SK-MEL-5 (cell line): ENCODE measurements at regions not wholly inside any gene's neighbourhood (a gene's known extent, or its start where the extent isn't known, plus 50 kb on each side); places are given as distances from the start of the nearest gene placed in this dataset.
"Not testable (repeated sequence)": the region's sequence is repeated elsewhere in the genome, so short reads cannot be mapped to it uniquely, and the experiment has no call there.

ENCODE experiments used
- DNase-seq: peaks from one replicate; pipeline ENCODE4 v3.0.0-alpha.2; 2016; ENCODE audit warnings: low read depth, low spot score
- in situ Hi-C: cut with HindIII; loops from 2 replicates; pipeline ENCODE4 v1.10.0; 2016; ENCODE audit warnings: low sequenced_read_pairs, high pct_unique_total_duplicates, low pct_unique_long_range_greater_than_20kb

- in situ Hi-C loops = no loop called here
- DNase-seq = no peak
Observed at GRCh38 chr3:157871838-157872460, 234.3 kb downstream of the SHOX2 start.

GRCh38 chr3:157871248-157871647 is 235.0 kb downstream of the SHOX2 start:
- DNase-seq = no peak
- in situ Hi-C loops = no loop called here

GRCh38 chr3:157868946-157869345 is 237.3 kb downstream of the SHOX2 start:
- in situ Hi-C loops = no loop called here
- no peak for DNase-seq

GRCh38 chr3:157868196-157868595 is 238.0 kb downstream of the SHOX2 start:
- DNase-seq = peak; percentile 15
- in situ Hi-C loops = no loop called here

- DNase-seq = peak; percentile 63
- in situ Hi-C loops = no loop called here
Observed at GRCh38 chr3:157865352-157866000, 240.7 kb downstream of the SHOX2 start.

GRCh38 chr3:157861076-157861765 is 245.0 kb downstream of the SHOX2 start:
- in situ Hi-C loops = no loop called here
- no peak for DNase-seq

GRCh38 chr3:157859541-157859940 is 246.7 kb downstream of the SHOX2 start:
- no peak for DNase-seq
- in situ Hi-C loops = no loop called here

GRCh38 chr3:157858821-157859220 is 247.4 kb downstream of the SHOX2 start:
- no peak for DNase-seq

GRCh38 chr3:157857440-157857839 is 248.8 kb downstream of the SHOX2 start:
- in situ Hi-C loops = no loop called here
- DNase-seq = no peak

More at GRCh38 chr3:157858821-157859220, 247.4 kb downstream of the SHOX2 start:
- in situ Hi-C loops = no loop called here

- DNase-seq = no peak
- in situ Hi-C loops = no loop called here
Observed at GRCh38 chr3:157856078-157856939, 249.9 kb downstream of the SHOX2 start.

GRCh38 chr3:157845839-157846238 is 260.4 kb downstream of the SHOX2 start:
- in situ Hi-C loops = not testable (repeated sequence)

GRCh38 chr3:157844800-157845565 is 261.2 kb downstream of the SHOX2 start:
- in situ Hi-C loops = no loop called here
- no peak for DNase-seq

More at GRCh38 chr3:157845839-157846238, 260.4 kb downstream of the SHOX2 start:
- not testable (repeated sequence) for DNase-seq

- in situ Hi-C loops = no loop called here
- no peak for DNase-seq
Observed at GRCh38 chr3:157844216-157844615, 262.0 kb downstream of the SHOX2 start.

GRCh38 chr3:157841029-157841428 is 265.2 kb downstream of the SHOX2 start:
- in situ Hi-C loops = no loop called here
- DNase-seq = no peak

- in situ Hi-C loops = no loop called here
Observed at GRCh38 chr3:157840564-157840963, 265.7 kb downstream of the SHOX2 start.

GRCh38 chr3:157838457-157838856 is 267.8 kb downstream of the SHOX2 start:
- in situ Hi-C loops = no loop called here
- no peak for DNase-seq

More at GRCh38 chr3:157840564-157840963, 265.7 kb downstream of the SHOX2 start:
- no peak for DNase-seq

GRCh38 chr3:157837336-157837735 is 268.9 kb downstream of the SHOX2 start:
- no peak for DNase-seq
- in situ Hi-C loops = no loop called here
